ENCODE measurements at regions not wholly inside any gene's neighbourhood (a gene's known extent, or its start where the extent isn't known, plus 50 kb on each side); places are given as distances from the start of the nearest gene placed in this dataset.
A peak's percentile ranks its signal among the peaks of the same experiment; 100 is the strongest.

DNA sequence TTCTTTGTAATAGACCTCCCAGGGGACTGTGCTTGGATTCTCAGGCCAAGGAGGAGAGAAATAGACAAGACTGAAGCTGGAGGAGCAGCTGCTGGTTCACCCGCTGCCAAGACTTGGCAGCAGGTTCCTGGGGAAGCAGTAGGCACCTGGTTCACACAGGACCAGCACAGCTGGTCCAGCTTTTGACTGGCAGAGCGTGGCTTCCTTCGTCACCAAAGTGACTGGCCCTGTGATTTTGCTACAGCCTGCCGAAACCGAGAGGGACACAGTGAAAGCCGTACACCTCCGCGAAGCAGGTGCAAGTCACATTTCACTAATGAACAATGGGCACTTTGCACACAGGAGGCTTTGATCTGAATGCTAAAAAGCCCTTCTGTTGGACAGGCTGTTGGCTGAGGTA is 199.0 kb downstream of the RNF144B start:
- H3K4me3 ChIP-seq (ENCODE audit: low read depth, low read length): no peak overlapping the region
- TF ChIP-seq POLR2A (IDR thresholded peaks at IDR 0.05; ENCODE audit: extremely low read depth, insufficient read length) (no peak), MAX (IDR thresholded peaks at IDR 0.05; ENCODE audit: low read depth, low read length) (no peak), CTCF (IDR thresholded peaks at IDR 0.05; ENCODE audit: low read depth, low read length) (no peak), MYC (IDR thresholded peaks at IDR 0.05; ENCODE audit: low read depth, low read length) (no peak)
- peak; percentile 17 for DNase-seq (ENCODE audit: low read depth)

GRCh38 chr6:18595774-18596530 is 208.8 kb downstream of the RNF144B start:
- no peak for TF ChIP-seq MAX (IDR thresholded peaks at IDR 0.05; ENCODE audit: low read depth, low read length)
- TF ChIP-seq CTCF (IDR thresholded peaks at IDR 0.05; ENCODE audit: low read depth, low read length): peak; percentile 95
- TF ChIP-seq MYC (IDR thresholded peaks at IDR 0.05; ENCODE audit: low read depth, low read length): no peak
- no peak for TF ChIP-seq POLR2A (IDR thresholded peaks at IDR 0.05; ENCODE audit: extremely low read depth, insufficient read length)
- H3K4me3 ChIP-seq (ENCODE audit: low read depth, low read length): no peak overlapping the region
- peak; percentile 63 for DNase-seq (ENCODE audit: low read depth)

GRCh38 chr6:18596531-18596835 is 209.3 kb downstream of the RNF144B start:
- TF ChIP-seq CTCF (IDR thresholded peaks at IDR 0.05; ENCODE audit: low read depth, low read length) (no peak), MYC (IDR thresholded peaks at IDR 0.05; ENCODE audit: low read depth, low read length) (no peak), POLR2A (IDR thresholded peaks at IDR 0.05; ENCODE audit: extremely low read depth, insufficient read length) (no peak), MAX (IDR thresholded peaks at IDR 0.05; ENCODE audit: low read depth, low read length) (no peak)

GRCh38 chr6:18598551-18599264 is 211.6 kb downstream of the RNF144B start:
- TF ChIP-seq CTCF (IDR thresholded peaks at IDR 0.05; ENCODE audit: low read depth, low read length) (no peak), MYC (IDR thresholded peaks at IDR 0.05; ENCODE audit: low read depth, low read length) (no peak), POLR2A (IDR thresholded peaks at IDR 0.05; ENCODE audit: extremely low read depth, insufficient read length) (no peak), MAX (IDR thresholded peaks at IDR 0.05; ENCODE audit: low read depth, low read length) (no peak)
- no peak overlapping the region for H3K4me3 ChIP-seq (ENCODE audit: low read depth, low read length)
- no peak for DNase-seq (ENCODE audit: low read depth)

More at GRCh38 chr6:18596531-18596835, 209.3 kb downstream of the RNF144B start:
- DNase-seq (ENCODE audit: low read depth): no peak
- H3K4me3 ChIP-seq (ENCODE audit: low read depth, low read length): no peak overlapping the region

DNA sequence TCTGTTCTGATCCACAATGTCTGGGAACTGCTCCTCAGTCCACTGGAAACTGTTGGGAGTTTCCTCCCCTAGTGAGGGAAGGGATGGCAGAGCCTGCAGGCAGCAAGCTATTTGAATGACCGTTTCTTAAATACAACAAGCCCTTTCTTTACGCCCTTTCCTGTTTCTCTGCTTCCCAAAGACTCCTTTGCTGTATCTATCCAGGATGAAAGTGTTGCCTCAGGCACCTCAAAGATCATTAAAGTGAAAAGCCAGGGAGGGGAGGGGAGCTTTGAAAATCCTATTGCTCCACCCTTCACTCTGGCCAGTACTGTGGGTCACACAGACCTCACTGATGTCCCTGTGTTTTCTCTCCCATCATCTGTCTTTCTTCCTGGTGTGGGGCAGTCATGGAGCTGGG is 213.1 kb downstream of the RNF144B start:
- TF ChIP-seq MYC (IDR thresholded peaks at IDR 0.05; ENCODE audit: low read depth, low read length) (no peak), MAX (IDR thresholded peaks at IDR 0.05; ENCODE audit: low read depth, low read length) (no peak), POLR2A (IDR thresholded peaks at IDR 0.05; ENCODE audit: extremely low read depth, insufficient read length) (no peak), CTCF (IDR thresholded peaks at IDR 0.05; ENCODE audit: low read depth, low read length) (no peak)
- DNase-seq (ENCODE audit: low read depth): no peak
- H3K4me3 ChIP-seq (ENCODE audit: low read depth, low read length): no peak overlapping the region
